Islet precursor cell (in vitro differentiated cells): ENCODE measurements at regions not wholly inside any gene's neighbourhood (a gene's known extent, or its start where the extent isn't known, plus 50 kb on each side); places are given as distances from the start of the nearest gene placed in this dataset.
"Not testable (repeated sequence)": the region's sequence is repeated elsewhere in the genome, so short reads cannot be mapped to it uniquely, and the experiment has no call there.

ENCODE experiments used
- DNase-seq: peaks from one replicate; pipeline ENCODE4 v3.0.0-alpha.2; 2018

GRCh38 chr4:52157071-52157470 lies 106.0 kb downstream of the SPATA18 start:
- DNase-seq = not testable (repeated sequence)

GRCh38 chr4:52157641-52158316 lies 106.7 kb downstream of the SPATA18 start:
- no peak for DNase-seq

- DNase-seq = no peak
These were observed 109.8 kb downstream of the SPATA18 start for GRCh38 chr4:52160859-52161258.

GRCh38 chr4:52164116-52164515 lies 113.0 kb downstream of the SPATA18 start:
- no peak for DNase-seq

- no peak for DNase-seq
These were observed 121.1 kb downstream of the SPATA18 start for GRCh38 chr4:52172166-52172565.

- DNase-seq = no peak
These were observed 122.5 kb downstream of the SPATA18 start for GRCh38 chr4:52173470-52174045.

- no peak for DNase-seq
These were observed 136.5 kb downstream of the SPATA18 start for GRCh38 chr4:52187603-52188002.

GRCh38 chr4:52192001-52192400 lies 140.9 kb downstream of the SPATA18 start:
- DNase-seq = no peak

GRCh38 chr4:52192721-52193135 lies 141.6 kb downstream of the SPATA18 start:
- DNase-seq = no peak

- DNase-seq = no peak
These were observed 144.8 kb downstream of the SPATA18 start for GRCh38 chr4:52195869-52196268.

GRCh38 chr4:52196606-52197130 lies 145.6 kb downstream of the SPATA18 start:
- no peak for DNase-seq

GRCh38 chr4:52197306-52197705 lies 146.2 kb downstream of the SPATA18 start:
- DNase-seq = no peak

GRCh38 chr4:52198294-52198693 lies 147.2 kb downstream of the SPATA18 start:
- DNase-seq = no peak

GRCh38 chr4:52199574-52200338 lies 148.7 kb downstream of the SPATA18 start:
- DNase-seq = no peak

- no peak for DNase-seq
These were observed 149.2 kb downstream of the SPATA18 start for GRCh38 chr4:52200339-52200725.

- peak; percentile 58 for DNase-seq
These were observed 150.6 kb downstream of the SPATA18 start for GRCh38 chr4:52201715-52202114.

- DNase-seq = peak; percentile 59
These were observed 151.2 kb downstream of the SPATA18 start for GRCh38 chr4:52202251-52202779.

GRCh38 chr4:52202931-52203330 lies 151.8 kb downstream of the SPATA18 start:
- DNase-seq = no peak

- no peak for DNase-seq
These were observed 152.2 kb downstream of the SPATA18 start for GRCh38 chr4:52203351-52203750.

- DNase-seq = no peak
These were observed 153.8 kb downstream of the SPATA18 start for GRCh38 chr4:52204921-52205320.

- DNase-seq = not testable (repeated sequence)
These were observed 156.0 kb downstream of the SPATA18 start for GRCh38 chr4:52207146-52207545.

GRCh38 chr4:52212702-52213101 lies 161.6 kb downstream of the SPATA18 start:
- DNase-seq = no peak

GRCh38 chr4:52231526-52231925 lies 180.4 kb downstream of the SPATA18 start:
- no peak for DNase-seq
